IPS-NIHi11 (cell line): ENCODE measurements at regions not wholly inside any gene's neighbourhood (a gene's known extent, or its start where the extent isn't known, plus 50 kb on each side); places are given as distances from the start of the nearest gene placed in this dataset.
A peak's percentile ranks its signal among the peaks of the same experiment; 100 is the strongest.

Experiments used
- DNase-seq: peaks from one replicate; pipeline ENCODE4 v3.0.0; 2012; ENCODE audit warnings: mixed read lengths, low spot score

DNA sequence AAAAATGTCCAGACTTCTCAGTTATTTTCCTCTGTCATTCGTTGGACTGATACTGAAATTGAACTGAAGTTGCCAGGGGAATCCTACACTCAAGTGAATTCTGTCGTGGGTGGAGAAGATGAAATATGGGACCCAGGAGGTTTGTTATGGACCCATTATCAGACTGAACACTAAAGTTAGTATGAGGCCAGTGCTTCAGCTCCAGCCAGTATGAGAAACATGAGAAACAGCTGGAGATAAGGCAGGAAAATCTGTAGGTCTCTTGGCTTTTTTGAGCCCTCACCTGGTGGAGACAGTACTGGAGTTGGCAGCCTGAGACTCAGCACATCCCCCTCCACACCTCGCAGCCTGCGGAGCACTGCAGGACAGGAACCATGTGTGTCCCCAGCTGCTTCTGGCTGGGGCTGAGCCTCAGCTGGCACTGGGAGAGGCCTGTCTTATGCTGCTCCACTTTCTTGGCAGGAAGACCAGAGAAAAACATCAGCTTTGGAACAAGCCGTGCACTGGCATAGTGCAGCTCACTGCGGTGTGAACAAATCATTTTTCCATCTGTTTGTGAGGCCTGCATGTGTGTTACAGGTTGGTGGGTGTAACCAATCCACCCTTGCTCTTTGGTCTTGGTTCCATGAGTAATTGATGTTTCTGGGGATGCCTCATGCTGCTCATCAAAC lies 641.0 kb downstream of the FGF9 start:
- DNase-seq = no peak

- DNase-seq = no peak
Observed at GRCh38 chr13:22312405-22312803, 641.5 kb downstream of the FGF9 start.

DNA sequence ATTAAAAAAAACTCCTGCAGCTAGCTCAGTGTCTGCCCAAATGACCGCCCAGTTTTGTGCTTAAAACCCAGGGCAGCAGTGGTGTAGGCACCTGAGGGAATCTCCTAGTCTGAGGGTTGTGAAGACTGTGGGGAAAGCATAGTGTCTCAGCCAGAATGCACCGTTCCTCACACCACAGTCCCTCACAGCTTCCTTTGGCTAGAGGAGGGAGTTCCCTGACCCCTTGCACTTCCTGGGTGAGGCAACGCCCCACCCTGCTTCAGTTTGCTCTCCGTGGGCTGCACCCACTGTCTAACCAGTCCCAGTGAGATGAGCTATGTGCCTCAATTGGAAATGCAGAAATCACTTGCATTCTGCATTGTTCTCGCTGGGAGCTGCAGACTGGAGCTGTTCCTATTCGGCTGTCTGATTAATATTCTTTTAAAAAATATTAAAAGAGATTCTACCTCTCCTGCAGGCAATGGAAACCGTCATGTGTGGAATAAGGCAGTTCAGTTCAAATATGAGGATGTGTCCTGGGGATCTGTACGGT lies 645.7 kb downstream of the FGF9 start:
- DNase-seq = no peak

DNA sequence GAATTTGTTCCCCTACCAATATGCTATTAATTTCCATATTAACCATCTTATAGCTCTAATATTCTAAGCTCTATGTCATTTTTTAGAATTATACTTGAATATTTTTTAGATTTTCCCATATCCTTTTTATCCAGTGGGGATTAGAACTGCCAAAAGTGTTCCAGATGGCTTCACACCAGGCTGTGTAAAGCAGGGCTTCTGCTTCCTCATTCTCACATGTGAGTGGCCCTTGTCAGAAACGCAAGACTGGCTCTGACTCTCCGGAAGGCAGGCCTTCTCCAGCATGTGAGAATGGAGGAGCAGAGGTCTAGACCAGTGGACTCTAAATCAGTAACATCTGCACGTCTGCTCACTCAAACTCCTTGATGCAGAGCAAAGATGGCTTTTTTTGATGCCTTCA lies 650.1 kb downstream of the FGF9 start:
- no peak for DNase-seq

DNA sequence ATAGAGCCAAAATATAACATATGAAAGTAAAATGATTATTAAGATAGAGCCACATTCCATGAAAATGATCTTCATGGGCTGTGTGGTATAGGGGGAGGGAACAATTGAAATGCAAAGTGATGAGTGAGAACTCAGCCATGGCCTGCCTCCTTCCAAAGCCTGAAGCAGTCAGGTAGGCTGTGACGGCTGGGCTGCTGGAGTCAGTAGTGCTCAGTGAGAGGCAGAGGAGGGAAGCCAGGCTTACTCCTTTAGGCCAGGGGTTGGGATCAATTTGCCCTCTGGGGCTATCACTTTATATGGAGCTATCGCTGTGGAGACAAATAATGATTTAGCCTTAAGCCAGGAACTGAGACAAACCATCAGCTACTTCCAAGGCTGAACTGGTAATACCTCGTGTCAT lies 654.9 kb downstream of the FGF9 start:
- peak; percentile 39 for DNase-seq

- DNase-seq = no peak
Observed at GRCh38 chr13:22332416-22332815, 661.5 kb downstream of the FGF9 start.

DNA sequence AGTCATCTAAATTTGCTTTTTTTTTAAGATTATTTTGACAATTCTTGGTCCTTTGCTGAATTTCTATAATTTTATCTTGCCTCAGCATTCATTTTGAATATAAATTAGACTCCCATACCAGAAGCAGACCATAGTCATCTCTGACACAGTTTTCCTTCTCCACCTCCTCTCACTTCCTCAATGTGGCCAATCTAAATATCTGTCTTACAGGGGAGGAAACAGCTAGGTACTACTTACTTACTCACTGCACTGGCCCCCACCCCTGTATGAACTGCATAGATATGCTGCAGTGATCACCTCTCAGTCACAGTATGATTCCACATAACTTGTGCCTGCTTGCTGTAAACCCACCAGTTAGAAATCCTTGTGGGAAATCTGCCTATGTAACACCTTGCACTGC lies 665.6 kb downstream of the FGF9 start:
- no peak for DNase-seq

- DNase-seq = no peak
Observed at GRCh38 chr13:22357132-22357531, 686.3 kb downstream of the FGF9 start.

DNA sequence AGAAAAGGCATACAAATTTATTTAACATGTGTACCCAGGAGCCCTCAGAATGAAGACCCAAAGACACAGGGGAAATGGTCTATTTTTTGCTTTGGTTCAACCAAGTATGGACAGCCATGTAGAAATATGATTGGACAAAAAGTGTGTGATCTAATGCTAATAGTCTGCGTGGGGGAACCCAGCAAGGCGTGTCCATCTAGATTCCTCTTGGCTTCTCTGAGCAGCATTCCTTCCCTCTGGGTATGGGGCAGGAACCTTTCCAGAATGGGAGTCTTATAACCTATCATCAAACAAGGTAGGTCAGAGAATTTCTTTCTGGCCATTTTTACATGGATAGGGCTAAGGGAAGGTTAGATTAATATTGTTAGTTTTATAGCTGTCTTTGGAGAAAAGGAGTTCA lies 698.2 kb downstream of the FGF9 start:
- DNase-seq = no peak

GRCh38 chr13:22369840-22370239 lies 699.0 kb downstream of the FGF9 start:
- DNase-seq = peak; percentile 57

DNA sequence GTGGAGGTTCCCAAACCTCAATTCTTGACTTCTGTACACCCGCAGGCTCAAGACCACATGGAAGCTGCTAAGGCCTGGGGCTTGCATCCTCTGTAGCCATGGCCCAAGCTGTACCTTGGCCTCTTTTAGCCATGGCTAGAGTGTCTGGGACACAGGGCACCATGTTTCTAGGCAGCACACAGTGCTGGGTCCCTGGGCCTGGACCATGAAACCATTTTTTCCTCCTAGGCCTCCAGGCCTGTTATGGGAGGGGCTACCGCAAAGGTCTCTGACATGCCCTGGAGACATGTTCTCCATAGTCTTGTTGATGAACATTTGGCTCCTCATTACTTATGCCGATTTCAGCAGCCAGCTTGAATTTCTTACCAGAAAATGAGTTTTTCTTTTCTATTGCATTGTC lies 701.4 kb downstream of the FGF9 start:
- DNase-seq = no peak

- DNase-seq = no peak
Observed at GRCh38 chr13:22375151-22375550, 704.3 kb downstream of the FGF9 start.

DNA sequence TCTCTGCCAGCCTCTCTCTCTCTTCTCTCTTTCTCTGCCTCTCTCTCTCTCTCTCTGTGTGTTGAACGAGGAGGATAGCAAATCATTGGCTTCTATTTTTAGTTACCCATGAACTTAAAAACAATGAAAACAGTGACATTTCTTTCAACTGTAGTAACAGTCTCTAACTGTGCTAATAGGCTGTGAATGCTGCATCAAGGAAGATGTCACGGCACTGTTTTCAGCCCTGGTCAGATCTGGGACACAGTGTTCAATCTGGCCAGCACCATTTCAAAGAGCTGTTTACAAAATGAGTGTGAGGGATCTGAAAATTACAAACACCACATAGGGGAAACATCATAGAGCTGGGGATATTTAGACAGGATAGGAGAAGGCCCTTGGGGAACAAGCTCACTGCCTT lies 717.0 kb downstream of the FGF9 start:
- DNase-seq = no peak

DNA sequence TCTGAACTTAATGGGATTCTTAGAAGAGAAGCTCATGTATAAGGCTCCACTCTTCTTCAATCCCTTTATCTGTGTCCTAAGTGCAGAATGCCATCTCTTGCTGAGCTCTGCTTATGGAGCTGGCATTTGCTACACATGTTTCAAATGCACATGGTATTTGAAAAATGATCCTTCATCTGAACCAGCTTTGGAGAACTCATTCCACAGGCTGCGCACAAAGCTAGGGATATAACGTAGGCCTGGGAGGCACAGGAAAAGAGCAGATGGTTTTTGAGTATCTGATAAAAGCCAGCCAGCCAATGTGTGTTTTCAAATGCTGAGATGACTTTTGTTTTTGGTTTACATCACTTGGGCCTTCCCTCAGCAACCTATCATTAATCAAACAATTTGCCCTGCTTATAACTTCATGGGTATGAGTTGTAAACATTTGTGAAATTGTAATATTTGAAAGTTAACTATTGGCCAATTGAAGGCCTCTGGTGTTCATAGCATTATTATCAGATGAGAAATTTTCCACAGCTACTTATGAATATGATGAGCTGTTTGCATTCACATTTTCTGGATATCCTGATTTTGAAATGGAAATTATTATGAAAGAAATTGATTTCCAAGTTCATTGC lies 729.0 kb downstream of the FGF9 start:
- no peak for DNase-seq

DNA sequence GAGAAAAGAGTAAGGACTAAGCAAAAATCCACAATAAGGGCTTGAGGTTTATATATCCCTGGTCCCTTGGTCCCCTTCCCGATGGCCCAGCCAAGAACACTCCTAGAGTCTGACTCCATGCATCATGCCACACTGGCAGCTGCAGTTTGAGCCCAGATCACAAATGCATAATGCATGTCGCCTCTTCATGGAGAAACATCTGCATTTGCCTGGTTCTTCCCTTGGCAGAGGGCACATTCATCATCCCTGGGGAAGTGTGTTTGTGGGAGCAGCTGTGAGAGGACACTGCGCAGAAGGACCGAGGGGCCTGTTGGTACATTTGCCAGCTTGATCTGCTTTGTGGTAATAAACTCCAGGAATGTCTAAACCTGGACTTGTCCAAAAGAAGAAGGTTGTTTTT lies 731.8 kb downstream of the FGF9 start:
- no peak for DNase-seq

DNA sequence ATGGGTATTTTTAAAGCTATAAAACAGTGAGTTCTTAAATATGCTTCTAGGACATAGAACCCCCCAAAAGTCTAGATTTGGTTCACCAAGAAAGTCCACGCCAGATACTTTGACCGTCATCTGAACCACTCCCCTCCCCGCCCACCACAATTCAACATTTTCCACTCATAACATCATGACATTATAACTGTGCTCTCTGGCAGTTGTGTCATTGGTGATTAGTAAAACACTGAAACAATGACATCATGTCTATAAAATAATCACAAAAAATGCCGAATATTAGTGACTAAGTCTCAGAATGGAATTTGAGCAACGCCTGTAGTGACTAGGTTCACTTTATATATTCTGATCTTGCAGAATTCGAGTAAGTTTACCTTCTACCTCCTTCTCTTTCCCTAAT lies 732.3 kb downstream of the FGF9 start:
- DNase-seq = no peak

- DNase-seq = no peak
Observed at GRCh38 chr13:22405891-22406290, 735.0 kb downstream of the FGF9 start.

- DNase-seq = no peak
Observed at GRCh38 chr13:22412452-22412851, 741.6 kb downstream of the FGF9 start.

GRCh38 chr13:22422023-22422422 lies 751.1 kb downstream of the FGF9 start:
- DNase-seq = no peak

- no peak for DNase-seq
Observed at GRCh38 chr13:22422712-22423111, 751.8 kb downstream of the FGF9 start.

DNA sequence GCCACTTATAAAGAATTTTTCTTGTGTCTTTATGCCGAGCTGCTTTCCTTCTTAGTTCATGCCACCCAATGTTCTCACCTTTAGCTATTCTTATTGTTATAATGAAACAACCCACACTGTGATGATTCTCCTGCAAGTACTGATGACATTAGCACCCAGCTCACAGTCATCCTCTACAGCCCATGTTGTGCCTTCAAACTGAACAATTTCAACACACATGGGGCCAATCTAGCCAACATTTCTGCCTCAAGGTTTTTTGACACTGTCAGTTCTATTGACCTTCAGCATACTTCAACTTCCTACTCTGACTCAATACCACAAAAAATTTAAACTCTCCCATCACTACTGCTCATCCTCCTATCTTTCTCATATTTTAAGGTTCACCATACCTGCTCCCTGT lies 752.4 kb downstream of the FGF9 start:
- DNase-seq = no peak

GRCh38 chr13:22425087-22425486 lies 754.2 kb downstream of the FGF9 start:
- no peak for DNase-seq

GRCh38 chr13:22427066-22427465 lies 753.7 kb upstream of the SGCG start:
- no peak for DNase-seq

GRCh38 chr13:22427783-22428182 lies 753.0 kb upstream of the SGCG start:
- no peak for DNase-seq
